HG03457 (cell line): ENCODE measurements at regions not wholly inside any gene's neighbourhood (a gene's known extent, or its start where the extent isn't known, plus 50 kb on each side); places are given as distances from the start of the nearest gene placed in this dataset.

ENCODE experiments used
- ATAC-seq: cut with Tn5 transposase; IDR thresholded peaks from one replicate; pipeline ENCODE4 v1.9.1; 2021; ENCODE audit warnings: moderate number of reproducible peaks; ENCODE audit not compliant: unreplicated experiment

- ATAC-seq: no peak
Observed at GRCh38 chr1:83813576-83813975, 185.4 kb downstream of the TTLL7 start.

- ATAC-seq: no peak
Observed at GRCh38 chr1:83810144-83810543, 188.8 kb downstream of the TTLL7 start.

- no peak for ATAC-seq
Observed at GRCh38 chr1:83808536-83808935, 190.4 kb downstream of the TTLL7 start.

- no peak for ATAC-seq
Observed at GRCh38 chr1:83807821-83808220, 191.1 kb downstream of the TTLL7 start.

- no peak for ATAC-seq
Observed at GRCh38 chr1:83807231-83807630, 191.7 kb downstream of the TTLL7 start.

GRCh38 chr1:83805921-83806320 lies 193.0 kb downstream of the TTLL7 start:
- no peak for ATAC-seq

- ATAC-seq: no peak
Observed at GRCh38 chr1:83802460-83803152, 196.3 kb downstream of the TTLL7 start.

- no peak for ATAC-seq
Observed at GRCh38 chr1:83802023-83802422, 196.9 kb downstream of the TTLL7 start.

- no peak for ATAC-seq
Observed at GRCh38 chr1:83800066-83800465, 198.9 kb downstream of the TTLL7 start.

GRCh38 chr1:83799594-83799993 lies 199.3 kb downstream of the TTLL7 start:
- no peak for ATAC-seq

- ATAC-seq: no peak
Observed at GRCh38 chr1:83798965-83799364, 200.0 kb downstream of the TTLL7 start.

- no peak for ATAC-seq
Observed at GRCh38 chr1:83796409-83796808, 202.5 kb downstream of the TTLL7 start.

- peak; percentile 68 for ATAC-seq
Observed at GRCh38 chr1:83794384-83794783, 204.5 kb downstream of the TTLL7 start.

- ATAC-seq: no peak
Observed at GRCh38 chr1:83791821-83792437, 207.0 kb downstream of the TTLL7 start.

- ATAC-seq: no peak
Observed at GRCh38 chr1:83790446-83790845, 208.5 kb downstream of the TTLL7 start.

- ATAC-seq: no peak
Observed at GRCh38 chr1:83787246-83787998, 211.5 kb downstream of the TTLL7 start.

- no peak for ATAC-seq
Observed at GRCh38 chr1:83781667-83782066, 217.3 kb downstream of the TTLL7 start.

GRCh38 chr1:83779565-83779964 lies 219.4 kb downstream of the TTLL7 start:
- no peak for ATAC-seq

GRCh38 chr1:83777758-83778101 lies 221.2 kb downstream of the TTLL7 start:
- ATAC-seq: no peak

- no peak for ATAC-seq
Observed at GRCh38 chr1:83776913-83777757, 221.8 kb downstream of the TTLL7 start.

- ATAC-seq: no peak
Observed at GRCh38 chr1:83775977-83776603, 222.8 kb downstream of the TTLL7 start.
